ENCODE measurements at regions not wholly inside any gene's neighbourhood (a gene's known extent, or its start where the extent isn't known, plus 50 kb on each side); places are given as distances from the start of the nearest gene placed in this dataset.

GRCh38 chr7:118745927-118746326 lies 521.4 kb downstream of the ANKRD7 start:
- DNase-seq (ENCODE audit: low spot score) (no peak), ATAC-seq (ENCODE audit: low read depth) (no peak)
- H3K4me1 ChIP-seq (ENCODE audit: insufficient read depth, poor library complexity, severe bottlenecking): no peaks in the 10 kb centered on the region
- no peak overlapping the region for H3K27ac ChIP-seq (ENCODE audit: poor library complexity, severe bottlenecking)
- TF ChIP-seq, protein P1, sequence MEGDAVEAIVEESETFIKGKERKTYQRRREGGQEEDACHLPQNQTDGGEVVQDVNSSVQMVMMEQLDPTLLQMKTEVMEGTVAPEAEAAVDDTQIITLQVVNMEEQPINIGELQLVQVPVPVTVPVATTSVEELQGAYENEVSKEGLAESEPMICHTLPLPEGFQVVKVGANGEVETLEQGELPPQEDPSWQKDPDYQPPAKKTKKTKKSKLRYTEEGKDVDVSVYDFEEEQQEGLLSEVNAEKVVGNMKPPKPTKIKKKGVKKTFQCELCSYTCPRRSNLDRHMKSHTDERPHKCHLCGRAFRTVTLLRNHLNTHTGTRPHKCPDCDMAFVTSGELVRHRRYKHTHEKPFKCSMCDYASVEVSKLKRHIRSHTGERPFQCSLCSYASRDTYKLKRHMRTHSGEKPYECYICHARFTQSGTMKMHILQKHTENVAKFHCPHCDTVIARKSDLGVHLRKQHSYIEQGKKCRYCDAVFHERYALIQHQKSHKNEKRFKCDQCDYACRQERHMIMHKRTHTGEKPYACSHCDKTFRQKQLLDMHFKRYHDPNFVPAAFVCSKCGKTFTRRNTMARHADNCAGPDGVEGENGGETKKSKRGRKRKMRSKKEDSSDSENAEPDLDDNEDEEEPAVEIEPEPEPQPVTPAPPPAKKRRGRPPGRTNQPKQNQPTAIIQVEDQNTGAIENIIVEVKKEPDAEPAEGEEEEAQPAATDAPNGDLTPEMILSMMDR (IDR thresholded peaks at IDR 0.05; ENCODE audit: poor library complexity, severe bottlenecking): no peak
- no peaks in the 10 kb centered on the region for H3K36me3 ChIP-seq (ENCODE audit: low read depth)
- no peak overlapping the region for H3K4me3 ChIP-seq (ENCODE audit: severe bottlenecking)
- no peaks in the 10 kb centered on the region for H3K27me3 ChIP-seq (ENCODE audit: insufficient read depth, poor library complexity, severe bottlenecking)
- H3K9me3 ChIP-seq (ENCODE audit: severe bottlenecking): no peaks in the 10 kb centered on the region

- DNase-seq (ENCODE audit: low spot score) (no peak), ATAC-seq (ENCODE audit: low read depth) (no peak)
- H3K4me1 ChIP-seq (ENCODE audit: insufficient read depth, poor library complexity, severe bottlenecking): no peaks in the 10 kb centered on the region
- no peaks in the 10 kb centered on the region for H3K27me3 ChIP-seq (ENCODE audit: insufficient read depth, poor library complexity, severe bottlenecking)
- TF ChIP-seq, protein P1 (IDR thresholded peaks at IDR 0.05; ENCODE audit: poor library complexity, severe bottlenecking): no peak
- H3K4me3 ChIP-seq (ENCODE audit: severe bottlenecking): no peak overlapping the region
- H3K36me3 ChIP-seq (ENCODE audit: low read depth): no peaks in the 10 kb centered on the region
- H3K9me3 ChIP-seq (ENCODE audit: severe bottlenecking): no peaks in the 10 kb centered on the region
- H3K27ac ChIP-seq (ENCODE audit: poor library complexity, severe bottlenecking): no peak overlapping the region
These were observed 523.0 kb downstream of the ANKRD7 start for GRCh38 chr7:118747473-118747872.

DNA sequence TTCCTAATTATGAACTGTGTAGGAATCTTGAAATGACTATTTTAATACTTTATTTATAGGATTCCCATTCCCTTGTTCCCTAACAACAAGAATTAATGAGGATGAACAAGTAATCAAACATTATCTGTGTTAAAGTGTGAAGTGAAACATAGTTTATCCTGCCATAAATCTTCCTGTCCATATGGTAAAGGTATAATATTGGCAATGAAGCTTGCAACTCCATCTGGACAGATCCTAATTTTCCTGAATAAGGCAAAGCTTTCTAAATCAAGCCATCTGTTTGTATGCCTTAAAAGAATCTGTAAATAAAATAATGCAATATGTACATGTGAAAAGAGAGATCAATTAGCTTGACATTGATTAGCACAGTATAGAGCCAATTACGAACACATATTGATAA lies 529.0 kb downstream of the ANKRD7 start:
- Histone ChIP-seq H3K27me3 (ENCODE audit: insufficient read depth, poor library complexity, severe bottlenecking) (no peaks in the 10 kb centered on the region), H3K36me3 (ENCODE audit: low read depth) (no peaks in the 10 kb centered on the region), H3K9me3 (ENCODE audit: severe bottlenecking) (no peaks in the 10 kb centered on the region), H3K27ac (ENCODE audit: poor library complexity, severe bottlenecking) (no peak overlapping the region), H3K4me3 (ENCODE audit: severe bottlenecking) (no peak overlapping the region), H3K4me1 (ENCODE audit: insufficient read depth, poor library complexity, severe bottlenecking) (peaks cover 12% of the 10 kb centered on the region)
- DNase-seq (ENCODE audit: low spot score): no peak
- ATAC-seq (ENCODE audit: low read depth): no peak
- TF ChIP-seq, protein P1 (IDR thresholded peaks at IDR 0.05; ENCODE audit: poor library complexity, severe bottlenecking): no peak

DNA sequence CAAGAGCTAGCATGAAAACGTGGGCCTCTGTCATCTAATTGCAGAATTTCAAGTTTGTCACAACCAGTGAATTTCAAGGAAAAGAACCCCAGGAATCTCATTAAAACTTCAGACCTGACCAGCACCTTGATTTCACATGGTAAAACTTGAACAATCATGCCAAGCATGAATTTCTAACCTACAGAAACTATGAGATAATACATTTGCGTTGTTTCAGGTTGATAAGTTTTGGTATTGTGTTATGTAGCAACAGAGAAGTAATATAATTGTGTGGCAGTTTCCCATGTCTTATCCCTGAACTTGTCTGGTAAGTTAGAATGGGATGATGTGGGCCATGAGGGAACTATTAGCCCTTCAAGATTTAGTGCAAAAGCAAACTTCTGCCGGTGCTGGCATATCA lies 530.1 kb downstream of the ANKRD7 start:
- no peak; the same call in 2 of the 3 replicates for ATAC-seq (ENCODE audit: low read depth)
- Histone ChIP-seq H3K36me3 (ENCODE audit: low read depth) (no peaks in the 10 kb centered on the region), H3K27me3 (ENCODE audit: insufficient read depth, poor library complexity, severe bottlenecking) (no peaks in the 10 kb centered on the region), H3K9me3 (ENCODE audit: severe bottlenecking) (no peaks in the 10 kb centered on the region), H3K4me3 (ENCODE audit: severe bottlenecking) (no peak overlapping the region), H3K4me1 (ENCODE audit: insufficient read depth, poor library complexity, severe bottlenecking) (peaks cover 12% of the 10 kb centered on the region), H3K27ac (ENCODE audit: poor library complexity, severe bottlenecking) (peak overlapping the region; percentile 30)
- TF ChIP-seq, protein P1 (IDR thresholded peaks at IDR 0.05; ENCODE audit: poor library complexity, severe bottlenecking): no peak
- no peak for DNase-seq (ENCODE audit: low spot score)

GRCh38 chr7:118755067-118755625 lies 530.6 kb downstream of the ANKRD7 start:
- H3K36me3 ChIP-seq (ENCODE audit: low read depth): no peaks in the 10 kb centered on the region
- TF ChIP-seq, protein P1 (IDR thresholded peaks at IDR 0.05; ENCODE audit: poor library complexity, severe bottlenecking): peak; percentile 12
- H3K27ac ChIP-seq (ENCODE audit: poor library complexity, severe bottlenecking): peak overlapping the region; percentile 30
- peak; percentile 99 for ATAC-seq (ENCODE audit: low read depth)
- no peaks in the 10 kb centered on the region for H3K9me3 ChIP-seq (ENCODE audit: severe bottlenecking)
- H3K4me3 ChIP-seq (ENCODE audit: severe bottlenecking): no peak overlapping the region
- H3K4me1 ChIP-seq (ENCODE audit: insufficient read depth, poor library complexity, severe bottlenecking): peaks cover 12% of the 10 kb centered on the region
- no peaks in the 10 kb centered on the region for H3K27me3 ChIP-seq (ENCODE audit: insufficient read depth, poor library complexity, severe bottlenecking)
- peak; percentile 78 for DNase-seq (ENCODE audit: low spot score)

Data from RWPE2 (cell line).